HEK293T (cell line): ENCODE measurements at regions not wholly inside any gene's neighbourhood (a gene's known extent, or its start where the extent isn't known, plus 50 kb on each side); places are given as distances from the start of the nearest gene placed in this dataset.
"Not testable (repeated sequence)": the region's sequence is repeated elsewhere in the genome, so short reads cannot be mapped to it uniquely, and the experiment has no call there.

Source experiments
- BHLHE40 ChIP-seq: fragments of 450-650 bp; IDR thresholded peaks from 2 replicates; pipeline ENCODE4 v1.6.1; 2016; ENCODE audit warnings: mild to moderate bottlenecking, moderate library complexity, borderline replicate concordance
- CTBP1 ChIP-seq: fragments of 450-650 bp; IDR thresholded peaks from 2 replicates; pipeline ENCODE4 v1.6.1; 2016; ENCODE audit warnings: borderline replicate concordance
- ELF4 ChIP-seq: fragments of 450-650 bp; IDR thresholded peaks from 2 replicates; pipeline ENCODE4 v1.6.1; 2017; ENCODE audit warnings: antibody characterized with exemption
- FOXA1 ChIP-seq: fragments of 450-650 bp; IDR thresholded peaks from 2 replicates; pipeline ENCODE4 v1.6.1; 2016; ENCODE audit warnings: mild to moderate bottlenecking
- FOXK2 ChIP-seq: fragments of 450-650 bp; IDR thresholded peaks from 2 replicates; pipeline ENCODE4 v1.6.1; 2016; ENCODE audit warnings: mild to moderate bottlenecking
- FOXM1 ChIP-seq: fragments of 450-650 bp; IDR thresholded peaks from 2 replicates; pipeline ENCODE4 v1.6.1; 2017; ENCODE audit warnings: mild to moderate bottlenecking, borderline replicate concordance
- L3MBTL2 ChIP-seq: fragments of 450-650 bp; conservative IDR thresholded peaks from 2 replicates; pipeline ENCODE4 v1.6.1; 2016; ENCODE audit warnings: mild to moderate bottlenecking
- LEF1 ChIP-seq: fragments of 450-650 bp; IDR thresholded peaks from 2 replicates; pipeline ENCODE4 v1.6.1; 2017; ENCODE audit warnings: mild to moderate bottlenecking, borderline replicate concordance
- SP1 ChIP-seq: fragments of 450-650 bp; IDR thresholded peaks from 2 replicates; pipeline ENCODE4 v1.6.1; 2017
- SUZ12 ChIP-seq: fragments of 450-650 bp; IDR thresholded peaks from 2 replicates; pipeline ENCODE4 v1.6.1; 2016; ENCODE audit warnings: mild to moderate bottlenecking
- TARDBP ChIP-seq: fragments of 450-650 bp; IDR thresholded peaks from 2 replicates; pipeline ENCODE4 v1.6.1; 2016
- ZNF384 ChIP-seq: fragments of 450-650 bp; IDR thresholded peaks from 2 replicates; pipeline ENCODE4 v1.6.1; 2016
- TF ChIP-seq, protein P1 (sequence below): fragments of 450-650 bp; IDR thresholded peaks from 2 replicates; pipeline ENCODE4 v1.6.1; 2016

DNA sequence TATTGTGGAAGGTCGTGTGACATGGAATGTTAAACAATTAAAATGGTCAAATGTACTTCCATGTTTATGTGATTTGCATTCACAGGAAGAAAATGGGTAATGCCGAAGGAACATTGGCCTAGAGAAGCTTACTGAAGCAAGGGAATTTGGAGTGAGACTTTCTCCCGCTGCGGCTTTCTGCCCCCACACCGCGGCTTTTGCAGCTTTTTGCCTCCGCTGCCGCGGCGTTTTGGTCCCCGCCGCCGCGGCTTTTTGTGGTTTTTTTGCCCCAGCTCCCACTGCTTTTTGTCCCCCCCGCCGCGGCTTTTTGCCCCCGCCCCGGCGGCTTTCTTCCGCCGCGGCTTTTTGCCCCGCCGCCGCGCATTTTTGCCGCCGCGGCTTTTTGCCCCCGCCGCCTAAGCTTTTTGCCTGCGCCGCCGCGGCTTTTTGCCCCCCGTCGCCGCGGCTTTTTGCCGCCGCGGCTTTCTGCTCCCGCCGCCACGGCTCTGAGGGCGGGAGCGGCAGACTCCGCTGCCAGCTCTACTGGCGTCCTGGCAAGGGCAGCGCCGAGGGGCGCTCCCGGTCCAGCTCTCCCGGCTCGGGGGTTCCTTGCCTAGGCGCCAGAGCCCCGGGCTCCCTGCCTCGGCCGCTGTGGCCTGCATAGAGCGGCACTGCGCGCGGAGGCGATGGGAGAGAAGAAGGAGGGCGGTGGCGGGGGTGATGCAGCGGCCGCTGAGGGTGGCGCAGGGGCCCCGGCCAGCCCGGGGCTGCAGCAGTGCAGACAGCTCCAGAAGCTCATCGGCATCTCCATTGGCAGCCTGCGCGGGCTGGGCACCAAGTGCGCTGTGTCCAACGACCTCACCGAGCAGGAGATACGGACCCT lies 134.3 kb upstream of the ERV3-1 start:
- not testable (repeated sequence) for TF ChIP-seq SP1, TARDBP, FOXA1, SUZ12, L3MBTL2, BHLHE40, ZNF384, ELF4, CTBP1, FOXM1, LEF1, FOXK2
- TF ChIP-seq, protein P1, sequence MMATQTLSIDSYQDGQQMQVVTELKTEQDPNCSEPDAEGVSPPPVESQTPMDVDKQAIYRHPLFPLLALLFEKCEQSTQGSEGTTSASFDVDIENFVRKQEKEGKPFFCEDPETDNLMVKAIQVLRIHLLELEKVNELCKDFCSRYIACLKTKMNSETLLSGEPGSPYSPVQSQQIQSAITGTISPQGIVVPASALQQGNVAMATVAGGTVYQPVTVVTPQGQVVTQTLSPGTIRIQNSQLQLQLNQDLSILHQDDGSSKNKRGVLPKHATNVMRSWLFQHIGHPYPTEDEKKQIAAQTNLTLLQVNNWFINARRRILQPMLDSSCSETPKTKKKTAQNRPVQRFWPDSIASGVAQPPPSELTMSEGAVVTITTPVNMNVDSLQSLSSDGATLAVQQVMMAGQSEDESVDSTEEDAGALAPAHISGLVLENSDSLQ, result not testable (repeated sequence)
